Coronary artery (tissue), 2 donors: ENCODE measurements at regions not wholly inside any gene's neighbourhood (a gene's known extent, or its start where the extent isn't known, plus 50 kb on each side); places are given as distances from the start of the nearest gene placed in this dataset.

Experiments
- DNase-seq: peaks from one replicate; pipeline ENCODE4 v3.0.0-alpha.2; 2017; ENCODE audit warnings: low spot score
- H3K27ac ChIP-seq, 2 donors: fragments of 200-600 bp; sonication (generic); one replicate each; pipeline ENCODE4 v1.5.1; 2016 to 2019
- H3K4me3 ChIP-seq: fragments of 200-600 bp; sonication (generic); 2 replicates; pipeline ENCODE4 v1.5.1; 2016; ENCODE audit warnings: mild to moderate bottlenecking, moderate library complexity
- CTCF ChIP-seq: fragments of 200-600 bp; sonication (generic); IDR thresholded peaks from one replicate; pipeline ENCODE4 v1.5.1; 2019; ENCODE audit warnings: antibody characterized with exemption

- DNase-seq: no peak
- TF ChIP-seq CTCF: no peak
- H3K4me3 ChIP-seq: no peak overlapping the region
- no peak overlapping the region for H3K27ac ChIP-seq
These were observed 122.6 kb upstream of the SLC10A2 start for GRCh38 chr13:103188713-103189326.

GRCh38 chr13:103187721-103188156 is 121.5 kb upstream of the SLC10A2 start:
- no peak overlapping the region for H3K27ac ChIP-seq
- no peak overlapping the region for H3K4me3 ChIP-seq
- DNase-seq: no peak
- no peak for TF ChIP-seq CTCF

GRCh38 chr13:103184413-103184812 is 118.2 kb upstream of the SLC10A2 start:
- no peak for DNase-seq
- TF ChIP-seq CTCF: no peak
- Histone ChIP-seq H3K27ac (no peak overlapping the region), H3K4me3 (no peak overlapping the region)

GRCh38 chr13:103178986-103179943 is 113.0 kb upstream of the SLC10A2 start:
- H3K27ac ChIP-seq: no peak overlapping the region
- no peak for DNase-seq
- H3K4me3 ChIP-seq: no peak overlapping the region
- no peak for TF ChIP-seq CTCF

GRCh38 chr13:103174966-103175365 is 108.7 kb upstream of the SLC10A2 start:
- no peak for TF ChIP-seq CTCF

GRCh38 chr13:103168901-103169508 is 102.8 kb upstream of the SLC10A2 start:
- TF ChIP-seq CTCF: no peak
- no peak for DNase-seq
- no peak overlapping the region for H3K27ac ChIP-seq
- H3K4me3 ChIP-seq: no peak overlapping the region

More at GRCh38 chr13:103174966-103175365, 108.7 kb upstream of the SLC10A2 start:
- no peak for DNase-seq
- Histone ChIP-seq H3K4me3 (no peak overlapping the region), H3K27ac (no peak overlapping the region)
